Mucosa of descending colon (tissue), 3 donors: ENCODE measurements at regions not wholly inside any gene's neighbourhood (a gene's known extent, or its start where the extent isn't known, plus 50 kb on each side); places are given as distances from the start of the nearest gene placed in this dataset.
"Not testable (repeated sequence)": the region's sequence is repeated elsewhere in the genome, so short reads cannot be mapped to it uniquely, and the experiment has no call there.

Experiments used
- ATAC-seq: fragments of 200-7000 bp; cut with Tn5 transposase; one replicate; pipeline ENCODE4 v1.9.1; 2020; ENCODE audit warnings: mild to moderate bottlenecking, moderate library complexity
- DNase-seq, 3 donors: peaks; one replicate each; pipeline ENCODE4 v3.0.0-alpha.2; 2020
- H3K36me3 ChIP-seq: fragments of 200-600 bp; one replicate; pipeline ENCODE4 v1.8.0; 2021; ENCODE audit warnings: low read depth, mild to moderate bottlenecking
- H3K4me1 ChIP-seq: fragments of 200-600 bp; one replicate; pipeline ENCODE4 v1.8.0; 2021; ENCODE audit warnings: low read depth, mild to moderate bottlenecking
- H3K4me3 ChIP-seq: fragments of 200-600 bp; one replicate; pipeline ENCODE4 v1.8.0; 2021; ENCODE audit warnings: mild to moderate bottlenecking
- H3K9me3 ChIP-seq: fragments of 200-600 bp; one replicate; pipeline ENCODE4 v1.8.0; 2021; ENCODE audit warnings: mild to moderate bottlenecking
- CTCF ChIP-seq: fragments of 200-600 bp; IDR thresholded peaks from one replicate; pipeline ENCODE4 v1.8.0; 2022; ENCODE audit warnings: antibody characterized with exemption, mild to moderate bottlenecking
- intact Hi-C, 2 donors: fragments of 100-400 bp; cut with DNase I in 1 of 2; cut with micrococcal nuclease in 1 of 2; formaldehyde crosslinking; loops; one replicate each; pipeline versions ENCODE4 v1.11.0 to v1.11.1; 2022; cut with DNase I, micrococcal nuclease
- donor health status: DM: no; HTN: no; CAD: no; lungs with moderate emphysema.
- donor health status: DM: no; HTN: no; CAD: no.
- donor health status: DM: no; HTN: yes; CAD: no.

- H3K9me3 ChIP-seq: no peaks in the 10 kb centered on the region
- TF ChIP-seq CTCF: no peak
- no peaks in the 10 kb centered on the region for H3K36me3 ChIP-seq
- DNase-seq (no peak), ATAC-seq (no peak)
- peaks cover 31% of the 10 kb centered on the region for H3K4me1 ChIP-seq
- no peak overlapping the region for H3K4me3 ChIP-seq
- intact Hi-C loops: no loop called here
Measured at GRCh38 chr3:177349384-177349783, 152.1 kb upstream of the TBL1XR1 start.

GRCh38 chr3:177350121-177350520, 152.8 kb upstream of the TBL1XR1 start:
- TF ChIP-seq CTCF: no peak
- no peaks in the 10 kb centered on the region for H3K9me3 ChIP-seq
- intact Hi-C loops: no loop called here
- DNase-seq: no peak
- peaks cover 29% of the 10 kb centered on the region for H3K4me1 ChIP-seq
- no peaks in the 10 kb centered on the region for H3K36me3 ChIP-seq
- H3K4me3 ChIP-seq: no peak overlapping the region
- ATAC-seq: no peak

- H3K9me3 ChIP-seq: no peaks in the 10 kb centered on the region
- DNase-seq (peak in 1 of 3 donors; percentile 51), ATAC-seq (peak; percentile 72)
- no peak overlapping the region for H3K4me3 ChIP-seq
- intact Hi-C loops: no loop called here
- no peak for TF ChIP-seq CTCF
- no peaks in the 10 kb centered on the region for H3K36me3 ChIP-seq
- H3K4me1 ChIP-seq: peaks cover 20% of the 10 kb centered on the region
Measured at GRCh38 chr3:177351206-177351605, 153.9 kb upstream of the TBL1XR1 start.

- ATAC-seq: peak; percentile 82
- TF ChIP-seq CTCF: no peak
- DNase-seq: peak in 1 of 3 donors; percentile 80
- H3K4me3 ChIP-seq: no peak overlapping the region
- intact Hi-C loops: no loop called here
- peaks cover 22% of the 10 kb centered on the region for H3K4me1 ChIP-seq
- H3K9me3 ChIP-seq: no peaks in the 10 kb centered on the region
- H3K36me3 ChIP-seq: no peaks in the 10 kb centered on the region
Measured at GRCh38 chr3:177351757-177352158, 154.5 kb upstream of the TBL1XR1 start.

- Histone ChIP-seq H3K4me1 (peaks cover 29% of the 10 kb centered on the region), H3K36me3 (no peaks in the 10 kb centered on the region), H3K9me3 (no peaks in the 10 kb centered on the region), H3K4me3 (no peak overlapping the region)
- intact Hi-C loops: no loop called here
- no peak for ATAC-seq
- no peak for DNase-seq
- no peak for TF ChIP-seq CTCF
Measured at GRCh38 chr3:177352424-177352823, 155.1 kb upstream of the TBL1XR1 start.

- Histone ChIP-seq H3K36me3 (no peaks in the 10 kb centered on the region), H3K4me1 (peaks cover 36% of the 10 kb centered on the region), H3K4me3 (no peak overlapping the region), H3K9me3 (no peaks in the 10 kb centered on the region)
- intact Hi-C loops: no loop called here
- ATAC-seq: no peak
- no peak for TF ChIP-seq CTCF
- DNase-seq: no peak
Measured at GRCh38 chr3:177353140-177353539, 155.9 kb upstream of the TBL1XR1 start.

- peaks cover 37% of the 10 kb centered on the region for H3K4me1 ChIP-seq
- ATAC-seq, intact Hi-C loops: not testable (repeated sequence)
Measured at GRCh38 chr3:177353879-177354278, 156.6 kb upstream of the TBL1XR1 start.

More at GRCh38 chr3:177353879-177354278, 156.6 kb upstream of the TBL1XR1 start:
- H3K4me3 ChIP-seq, H3K9me3 ChIP-seq, DNase-seq, H3K36me3 ChIP-seq: not testable (repeated sequence)
